ENCODE measurements at regions not wholly inside any gene's neighbourhood (a gene's known extent, or its start where the extent isn't known, plus 50 kb on each side); places are given as distances from the start of the nearest gene placed in this dataset.

DNA sequence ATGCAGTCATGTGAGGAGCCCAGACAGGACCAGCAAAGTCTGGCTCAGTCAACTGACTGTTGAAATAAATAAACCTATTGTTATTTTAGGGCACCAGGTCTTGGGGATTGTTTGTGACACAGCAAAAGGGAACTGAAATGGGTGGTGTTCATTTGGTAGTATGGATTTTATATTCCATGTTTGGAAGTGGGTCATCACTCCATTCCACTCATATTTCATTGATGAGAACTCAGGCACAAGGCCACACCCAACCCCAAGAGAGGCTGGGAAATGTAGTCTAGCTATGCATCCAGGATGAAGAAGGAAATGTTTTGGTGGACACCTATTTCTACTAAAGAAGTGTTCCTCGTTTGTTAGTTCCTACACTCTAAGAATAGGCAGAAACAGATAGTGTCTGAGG lies 64.9 kb upstream of the BTBD3 start:
- H3K4me3 ChIP-seq (ENCODE audit: low read length in 2 of 2): no peak overlapping the region
- H3K36me3 ChIP-seq (ENCODE audit: control insufficient read depth in 2 of 2, insufficient read depth in 2 of 2, low read length in 1 of 2): no peaks in the 10 kb centered on the region
- WGBS: 85% methylated on average over 1 of the region's 1 CpG
- no peak for DNase-seq (ENCODE audit: low read depth in 6 of 9, low spot score in 9 of 9)
- peaks cover 0 to 2% of the 10 kb centered on the region in 2 donors for H3K4me1 ChIP-seq (ENCODE audit: control insufficient read depth in 2 of 2, insufficient read depth in 2 of 2, low read length in 2 of 2)
- no peak overlapping the region for H3K27ac ChIP-seq (ENCODE audit: low read depth in 1 of 2, low read length in 1 of 2)
- no peaks in the 10 kb centered on the region for H3K27me3 ChIP-seq (ENCODE audit: control insufficient read depth in 2 of 2, insufficient read depth in 1 of 2, low read length in 1 of 2)
- H3K9me3 ChIP-seq (ENCODE audit: control insufficient read depth in 2 of 2, insufficient read depth in 1 of 2, low read length in 1 of 2): no peaks in the 10 kb centered on the region

DNA sequence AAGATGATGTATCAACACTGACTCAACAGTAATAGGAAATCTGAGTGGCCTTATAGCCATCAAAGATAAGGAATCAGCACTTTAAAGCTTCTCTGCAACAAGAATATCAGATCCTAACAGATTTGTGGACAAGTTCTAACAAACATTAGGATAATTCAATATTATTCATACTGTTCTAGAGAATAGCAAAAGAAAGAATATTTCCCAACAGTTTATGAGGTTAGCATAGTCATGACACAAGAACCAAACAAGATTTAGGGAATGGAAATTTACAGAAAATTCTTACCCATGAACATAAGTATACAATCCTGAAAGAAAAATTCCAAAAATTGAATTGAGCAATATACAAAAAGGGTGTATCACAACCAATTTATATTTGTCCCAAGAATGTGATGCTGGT lies 64.3 kb upstream of the BTBD3 start:
- no peak for DNase-seq (ENCODE audit: low read depth in 6 of 9, low spot score in 9 of 9)
- H3K36me3 ChIP-seq (ENCODE audit: control insufficient read depth in 2 of 2, insufficient read depth in 2 of 2, low read length in 1 of 2): no peaks in the 10 kb centered on the region
- H3K27me3 ChIP-seq (ENCODE audit: control insufficient read depth in 2 of 2, insufficient read depth in 1 of 2, low read length in 1 of 2): no peaks in the 10 kb centered on the region
- H3K4me3 ChIP-seq (ENCODE audit: low read length in 2 of 2): no peak overlapping the region
- no peaks in the 10 kb centered on the region for H3K9me3 ChIP-seq (ENCODE audit: control insufficient read depth in 2 of 2, insufficient read depth in 1 of 2, low read length in 1 of 2)
- no peak overlapping the region for H3K27ac ChIP-seq (ENCODE audit: low read depth in 1 of 2, low read length in 1 of 2)
- peaks cover 0 to 2% of the 10 kb centered on the region in 2 donors for H3K4me1 ChIP-seq (ENCODE audit: control insufficient read depth in 2 of 2, insufficient read depth in 2 of 2, low read length in 2 of 2)

DNA sequence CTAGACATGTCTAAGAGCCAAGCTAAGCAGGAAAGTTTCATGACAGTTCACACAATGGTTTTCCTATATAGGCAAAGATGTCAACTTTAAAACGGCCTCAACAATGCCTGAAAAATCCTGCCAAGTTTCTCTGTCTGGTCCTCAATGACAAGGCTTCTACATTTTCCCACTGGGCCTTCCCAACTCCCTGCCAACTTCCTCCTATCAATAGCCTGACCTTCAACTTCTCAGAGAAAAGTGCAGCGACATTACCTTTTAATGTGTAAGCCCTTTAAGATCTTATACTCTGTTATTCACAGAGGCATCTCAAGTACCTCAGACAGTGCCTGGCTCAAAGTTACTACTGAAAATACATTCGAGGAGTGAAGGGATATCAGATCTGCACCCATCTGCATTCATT lies 56.2 kb upstream of the BTBD3 start:
- H3K27me3 ChIP-seq (ENCODE audit: control insufficient read depth in 2 of 2, insufficient read depth in 1 of 2, low read length in 1 of 2): no peaks in the 10 kb centered on the region
- H3K36me3 ChIP-seq (ENCODE audit: control insufficient read depth in 2 of 2, insufficient read depth in 2 of 2, low read length in 1 of 2): no peaks in the 10 kb centered on the region
- no peak overlapping the region for H3K27ac ChIP-seq (ENCODE audit: low read depth in 1 of 2, low read length in 1 of 2)
- DNase-seq (ENCODE audit: low read depth in 6 of 9, low spot score in 9 of 9): no peak
- H3K9me3 ChIP-seq (ENCODE audit: control insufficient read depth in 2 of 2, insufficient read depth in 1 of 2, low read length in 1 of 2): no peaks in the 10 kb centered on the region
- H3K4me1 ChIP-seq (ENCODE audit: control insufficient read depth in 2 of 2, insufficient read depth in 2 of 2, low read length in 2 of 2): no peaks in the 10 kb centered on the region
- 72% methylated on average over 3 of the region's 3 CpGs for WGBS
- H3K4me3 ChIP-seq (ENCODE audit: low read length in 2 of 2): no peak overlapping the region

DNA sequence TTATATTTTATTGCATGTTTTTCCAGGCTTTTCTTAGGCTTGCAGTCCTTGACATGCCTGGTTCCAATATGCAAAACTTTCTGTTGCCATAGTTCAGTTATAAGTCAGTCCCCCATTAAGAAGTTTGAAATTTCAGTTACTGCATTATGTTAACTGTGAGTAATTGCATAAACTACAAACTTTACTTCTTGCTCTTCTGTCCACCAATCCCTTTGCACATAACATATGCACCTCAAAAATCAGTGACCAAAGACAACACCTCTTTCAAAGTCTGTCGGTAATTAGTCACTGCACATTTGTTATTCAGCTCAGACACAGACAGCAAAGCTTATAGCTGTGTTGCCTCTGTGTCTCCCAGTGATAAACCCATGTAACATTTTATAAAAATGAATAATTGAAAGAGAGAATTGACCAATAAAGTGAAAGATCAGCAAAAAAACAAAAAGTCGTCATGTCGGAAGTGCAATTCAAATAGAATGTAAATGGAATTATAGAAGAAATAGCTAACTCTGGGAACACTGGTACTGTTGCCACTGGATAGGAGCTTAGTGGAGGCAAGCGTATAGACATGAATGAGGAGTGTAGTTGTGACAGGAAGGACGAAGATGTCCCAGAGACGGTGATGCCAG lies 50.3 kb upstream of the BTBD3 start:
- H3K4me1 ChIP-seq (ENCODE audit: control insufficient read depth in 2 of 2, insufficient read depth in 2 of 2, low read length in 2 of 2): no peaks in the 10 kb centered on the region
- H3K27ac ChIP-seq (ENCODE audit: low read depth in 1 of 2, low read length in 1 of 2): no peak overlapping the region
- WGBS: 80% methylated on average over 6 of the region's 6 CpGs
- H3K36me3 ChIP-seq (ENCODE audit: control insufficient read depth in 2 of 2, insufficient read depth in 2 of 2, low read length in 1 of 2): no peaks in the 10 kb centered on the region
- no peak for DNase-seq (ENCODE audit: low read depth in 6 of 9, low spot score in 9 of 9)
- no peaks in the 10 kb centered on the region for H3K27me3 ChIP-seq (ENCODE audit: control insufficient read depth in 2 of 2, insufficient read depth in 1 of 2, low read length in 1 of 2)
- H3K9me3 ChIP-seq (ENCODE audit: control insufficient read depth in 2 of 2, insufficient read depth in 1 of 2, low read length in 1 of 2): no peaks in the 10 kb centered on the region
- no peak overlapping the region for H3K4me3 ChIP-seq (ENCODE audit: low read length in 2 of 2)
